Cardiac muscle cell (in vitro differentiated cells and primary cell): ENCODE measurements at regions not wholly inside any gene's neighbourhood (a gene's known extent, or its start where the extent isn't known, plus 50 kb on each side); places are given as distances from the start of the nearest gene placed in this dataset.

ENCODE experiments used
- DNase-seq, 2 donors: peaks; one replicate each; pipeline versions ENCODE4 v3.0.0 to v3.0.0-alpha.2; 2010 to 2017; ENCODE audit warnings: low read depth in 1 of 2, low spot score in 1 of 2
- H3K27ac ChIP-seq: fragments of 200-600 bp; sonication (generic); 2 replicates; pipeline ENCODE4 v1.5.1; 2016
- H3K27me3 ChIP-seq: fragments of 200-600 bp; sonication (generic); 2 replicates; pipeline ENCODE4 v1.6.0; 2016; ENCODE audit warnings: control low read depth
- H3K36me3 ChIP-seq: fragments of 200-600 bp; sonication (generic); 2 replicates; pipeline ENCODE4 v1.5.1; 2016; ENCODE audit warnings: control low read depth
- H3K4me1 ChIP-seq: fragments of 200-600 bp; sonication (generic); 2 replicates; pipeline ENCODE4 v1.8.1; 2017; ENCODE audit warnings: low read depth, mild to moderate bottlenecking, mixed run types
- H3K4me3 ChIP-seq: fragments of 200-600 bp; sonication (generic); 2 replicates; pipeline ENCODE4 v1.5.1; 2016; ENCODE audit warnings: mild to moderate bottlenecking
- H3K9me3 ChIP-seq: fragments of 200-600 bp; sonication (generic); 2 replicates; pipeline ENCODE4 v1.5.1; 2017; ENCODE audit warnings: low read depth, mild to moderate bottlenecking, control low read depth
- CTCF ChIP-seq: IDR thresholded peaks from 2 replicates; pipeline ENCODE4 v1.5.1; 2012; ENCODE audit warnings: low read depth, mild to moderate bottlenecking, low read length

- no peaks in the 10 kb centered on the region for H3K27me3 ChIP-seq
- no peak overlapping the region for H3K4me3 ChIP-seq
- no peak for TF ChIP-seq CTCF
- no peaks in the 10 kb centered on the region for H3K4me1 ChIP-seq
- no peak for DNase-seq
- H3K27ac ChIP-seq = no peak overlapping the region
- H3K9me3 ChIP-seq = no peaks in the 10 kb centered on the region
- no peaks in the 10 kb centered on the region for H3K36me3 ChIP-seq
Observed at GRCh38 chr12:23350808-23351207, 598.7 kb downstream of the SOX5 start.

DNA sequence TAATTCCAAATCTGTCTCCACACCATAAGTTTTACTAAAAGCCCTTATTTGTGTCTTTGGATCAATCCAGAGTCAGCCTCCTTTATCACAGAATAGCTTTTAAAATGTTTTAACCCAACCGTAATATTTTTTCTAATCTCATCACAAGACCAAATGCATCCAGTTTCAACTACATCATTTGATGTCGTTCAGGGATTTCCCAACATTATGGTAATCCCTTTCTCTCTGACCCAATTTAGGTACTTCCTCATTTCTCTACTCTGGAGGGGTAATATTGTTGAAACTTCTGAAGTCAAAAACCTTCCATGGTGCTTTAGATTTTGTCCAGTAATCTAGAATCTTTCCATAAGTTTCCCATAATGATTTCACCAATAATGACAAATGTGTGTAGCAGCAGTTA is 596.8 kb downstream of the SOX5 start:
- no peak for TF ChIP-seq CTCF
- Histone ChIP-seq H3K4me1 (no peaks in the 10 kb centered on the region), H3K27ac (no peak overlapping the region), H3K9me3 (no peaks in the 10 kb centered on the region), H3K27me3 (no peaks in the 10 kb centered on the region), H3K4me3 (no peak overlapping the region), H3K36me3 (no peaks in the 10 kb centered on the region)
- DNase-seq = no peak

DNA sequence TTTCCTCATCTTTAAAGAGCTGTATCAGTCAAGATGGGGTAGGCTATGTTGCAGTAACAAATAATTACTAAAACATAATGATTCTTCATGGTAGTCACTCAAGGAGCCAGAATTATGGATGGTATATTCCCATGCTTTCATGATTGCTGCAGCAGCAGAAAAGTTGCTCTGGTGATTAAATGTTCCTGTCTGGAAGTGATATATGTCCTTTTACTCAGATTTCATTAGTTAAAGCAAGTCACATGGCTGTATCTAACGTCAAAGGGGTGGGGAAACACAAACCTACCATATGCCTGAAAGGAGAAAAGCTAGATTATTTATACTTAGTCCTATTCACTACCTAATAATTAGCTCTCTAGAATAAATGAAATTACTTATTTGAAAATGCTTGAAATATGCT is 594.7 kb downstream of the SOX5 start:
- Histone ChIP-seq H3K36me3 (no peaks in the 10 kb centered on the region), H3K9me3 (no peaks in the 10 kb centered on the region), H3K4me3 (no peak overlapping the region), H3K27ac (no peak overlapping the region), H3K4me1 (no peaks in the 10 kb centered on the region), H3K27me3 (no peaks in the 10 kb centered on the region)
- no peak for DNase-seq
- TF ChIP-seq CTCF = no peak

DNA sequence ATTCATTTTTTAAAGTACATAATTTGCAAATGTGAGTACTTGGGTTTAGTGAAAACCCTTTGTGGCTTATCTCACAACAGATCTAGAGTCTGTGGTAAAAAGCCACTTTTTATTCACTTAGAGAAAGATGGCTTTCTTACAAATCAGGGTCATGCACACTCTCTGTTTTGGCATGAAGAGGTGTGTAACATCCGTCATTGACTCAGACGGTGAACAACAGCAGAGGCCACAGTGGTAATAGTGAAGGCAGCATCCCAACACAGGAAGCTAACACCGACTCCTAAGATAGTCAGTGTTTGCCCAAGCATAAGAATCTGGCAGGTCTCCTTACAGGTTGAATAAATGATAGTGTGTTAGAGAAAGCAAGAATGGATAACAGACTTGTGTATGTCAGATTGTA is 593.0 kb downstream of the SOX5 start:
- H3K27ac ChIP-seq = no peak overlapping the region
- H3K4me1 ChIP-seq = no peaks in the 10 kb centered on the region
- no peak for TF ChIP-seq CTCF
- DNase-seq = no peak
- no peaks in the 10 kb centered on the region for H3K9me3 ChIP-seq
- no peak overlapping the region for H3K4me3 ChIP-seq
- no peaks in the 10 kb centered on the region for H3K36me3 ChIP-seq
- H3K27me3 ChIP-seq = no peaks in the 10 kb centered on the region

GRCh38 chr12:23356927-23357708 is 592.4 kb downstream of the SOX5 start:
- Histone ChIP-seq H3K27ac (no peak overlapping the region), H3K4me1 (no peaks in the 10 kb centered on the region), H3K9me3 (no peaks in the 10 kb centered on the region), H3K4me3 (no peak overlapping the region), H3K27me3 (no peaks in the 10 kb centered on the region), H3K36me3 (no peaks in the 10 kb centered on the region)
- no peak for DNase-seq
- no peak for TF ChIP-seq CTCF
